SK-N-DZ (cell line): ENCODE measurements at regions not wholly inside any gene's neighbourhood (a gene's known extent, or its start where the extent isn't known, plus 50 kb on each side); places are given as distances from the start of the nearest gene placed in this dataset.

Source experiments
- DNase-seq: peaks from one replicate; pipeline ENCODE4 v3.0.0-alpha.2; 2015; ENCODE audit warnings: low spot score
- small RNA-seq, 2 experiments: library from RNA; depleted of rRNA; stranded (forward); fragments of <200 nt; gene quantifications; one replicate each; pipeline ENCODE3, GENCODE V24; 2014

- DNase-seq: no peak
Observed at GRCh38 chr20:62580052-62580451, 62.3 kb upstream of the SLCO4A1 start.

GRCh38 chr20:62580733-62581132 is 61.6 kb upstream of the SLCO4A1 start:
- DNase-seq: no peak

GRCh38 chr20:62581308-62581707 is 61.0 kb upstream of the SLCO4A1 start:
- no peak for DNase-seq

GRCh38 chr20:62581806-62582205 is 60.5 kb upstream of the SLCO4A1 start:
- no peak for DNase-seq

GRCh38 chr20:62583424-62583920 is 58.8 kb upstream of the SLCO4A1 start:
- no peak for DNase-seq

- no peak for DNase-seq
Observed at GRCh38 chr20:62584671-62585460, 57.4 kb upstream of the SLCO4A1 start.

GRCh38 chr20:62585461-62585970 is 56.8 kb upstream of the SLCO4A1 start:
- DNase-seq: no peak

GRCh38 chr20:62586799-62587198 is 55.5 kb upstream of the SLCO4A1 start:
- no peak for DNase-seq

GRCh38 chr20:62587757-62588402 is 54.4 kb upstream of the SLCO4A1 start:
- no peak for DNase-seq

- DNase-seq: no peak
Observed at GRCh38 chr20:62588458-62589149, 53.7 kb upstream of the SLCO4A1 start.

GRCh38 chr20:62589150-62589498 is 53.2 kb upstream of the SLCO4A1 start:
- no peak for DNase-seq

- no peak for DNase-seq
Observed at GRCh38 chr20:62589720-62590119, 52.6 kb upstream of the SLCO4A1 start.

- no peak for DNase-seq
Observed at GRCh38 chr20:62590309-62591121, 51.8 kb upstream of the SLCO4A1 start.

GRCh38 chr20:62591122-62591468 is 51.2 kb upstream of the SLCO4A1 start:
- DNase-seq: no peak

- no peak for DNase-seq
Observed at GRCh38 chr20:62591591-62591990, 50.7 kb upstream of the SLCO4A1 start.

Small RNA genes lying in the stretch of these regions (small RNA-seq; reads per million reads assigned to genes)
- gene MIR1-1: 0 reads per million in 2 experiments
